GM19463 (cell line): ENCODE measurements at regions not wholly inside any gene's neighbourhood (a gene's known extent, or its start where the extent isn't known, plus 50 kb on each side); places are given as distances from the start of the nearest gene placed in this dataset.

ENCODE experiments used
- ATAC-seq: cut with Tn5 transposase; IDR thresholded peaks from one replicate; pipeline ENCODE4 v1.9.1; 2021; ENCODE audit warnings: mild to moderate bottlenecking, moderate library complexity; ENCODE audit not compliant: unreplicated experiment

DNA sequence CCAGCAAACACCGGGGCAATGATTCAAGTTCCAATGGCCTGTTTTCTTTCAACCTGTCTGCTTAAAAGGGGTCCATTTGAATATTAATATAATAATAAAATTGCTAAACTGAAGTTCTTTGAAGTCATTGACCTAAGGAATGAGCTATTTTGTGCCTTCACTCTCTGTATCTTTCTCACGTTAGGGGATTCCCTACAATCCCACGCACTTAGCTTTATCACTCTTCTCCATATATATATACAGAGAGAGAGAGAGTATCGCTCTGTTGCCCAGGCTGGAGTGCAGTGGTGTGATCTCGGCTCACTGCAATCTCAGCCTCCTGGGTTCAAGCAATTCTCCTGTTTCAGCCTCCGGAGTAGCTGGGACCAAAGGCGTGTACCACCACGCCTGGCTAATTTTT is 83.9 kb upstream of the NWD2 start:
- no peak for ATAC-seq

DNA sequence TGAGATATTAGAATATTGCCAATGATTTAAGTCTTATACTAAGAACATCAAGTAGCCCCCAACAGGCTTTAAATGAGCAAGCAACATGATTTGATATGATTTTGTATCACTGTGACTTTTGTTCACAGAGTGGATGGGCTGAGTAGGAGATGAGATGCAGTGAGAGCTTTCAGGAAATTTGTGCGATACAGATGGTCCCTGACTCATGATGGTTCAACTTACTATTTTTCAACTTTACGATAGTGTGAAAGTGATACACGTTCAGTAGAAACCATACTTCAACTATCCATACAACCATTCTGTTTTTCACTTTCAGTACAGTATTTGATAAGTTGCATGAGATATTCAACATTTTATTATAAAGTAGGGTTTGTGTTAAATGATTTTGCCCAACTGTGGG is 78.7 kb upstream of the NWD2 start:
- no peak for ATAC-seq

DNA sequence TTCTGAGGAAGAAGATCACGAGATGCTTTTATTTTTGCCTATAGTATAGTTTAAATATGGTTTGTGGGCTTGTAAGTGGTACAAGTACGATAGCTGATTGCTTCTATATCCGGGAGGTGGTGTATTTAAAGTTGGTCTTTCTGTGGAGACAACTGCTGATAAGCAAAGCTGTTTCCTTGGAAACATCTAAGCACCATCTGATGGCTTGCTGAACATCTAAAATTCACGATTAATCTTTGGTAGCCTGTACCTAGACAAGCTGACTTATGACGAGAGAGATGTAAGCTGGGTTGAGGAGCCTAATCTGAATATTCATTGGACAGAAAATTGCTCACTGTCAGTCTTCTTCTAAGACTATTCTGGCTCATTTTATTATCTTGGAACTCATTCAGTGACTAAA is 74.6 kb upstream of the NWD2 start:
- no peak for ATAC-seq

DNA sequence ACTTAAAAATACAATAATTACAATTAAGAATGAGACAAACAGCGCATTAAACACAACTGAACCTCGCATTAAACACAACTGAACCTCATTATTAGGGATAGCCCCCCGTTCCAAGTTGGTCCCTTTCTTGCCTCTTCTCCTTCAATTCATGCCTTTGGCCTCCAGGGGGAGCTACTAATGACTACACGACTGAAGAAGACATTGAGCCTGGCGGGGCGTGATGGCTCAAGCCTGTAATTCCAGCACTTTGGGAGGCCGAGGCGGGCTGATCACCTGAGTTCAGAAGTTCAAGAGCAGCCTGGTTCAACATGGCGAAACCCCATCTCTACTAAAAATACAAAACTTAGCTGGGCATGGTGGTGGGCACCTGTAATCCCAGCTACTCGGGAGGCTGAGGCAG is 56.4 kb upstream of the NWD2 start:
- ATAC-seq = no peak
